ENCODE measurements at regions not wholly inside any gene's neighbourhood (a gene's known extent, or its start where the extent isn't known, plus 50 kb on each side); places are given as distances from the start of the nearest gene placed in this dataset.

DNA sequence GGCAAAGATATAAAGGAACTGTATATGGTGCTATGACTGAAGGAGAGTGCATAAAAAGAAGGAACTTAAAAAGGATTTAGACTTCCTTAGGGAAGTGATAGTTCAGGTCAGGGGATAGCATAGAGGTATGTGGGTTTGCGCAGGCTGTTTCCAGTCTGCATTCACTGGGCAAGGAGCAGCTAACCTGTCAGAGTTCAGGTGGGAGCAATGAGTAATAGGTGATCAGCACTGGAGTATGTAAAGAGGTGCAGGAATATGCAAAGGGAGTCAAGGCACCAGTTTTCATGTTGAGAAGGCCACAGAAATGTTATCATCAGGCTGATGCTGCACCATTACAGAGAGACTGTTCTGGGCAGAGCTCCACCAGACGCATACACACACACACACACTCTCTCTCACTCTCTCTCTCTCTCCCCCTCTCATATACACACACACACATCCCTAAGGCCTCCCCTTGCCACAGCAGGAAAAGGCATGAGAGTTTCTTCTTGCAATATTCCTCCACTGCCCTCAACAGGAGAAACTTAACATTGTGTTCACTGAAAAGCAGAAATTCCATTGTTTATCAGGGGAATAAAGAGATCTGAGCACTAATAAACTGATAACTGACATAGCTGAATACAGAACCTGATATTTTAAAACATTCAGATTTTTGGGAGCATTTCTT, 256.4 kb upstream of the GRID2 start:
- peaks cover 6% of the 10 kb centered on the region for H3K9me3 Mint-ChIP-seq
- no peak overlapping the region for H3K4me3 Mint-ChIP-seq
- H3K4me1 Mint-ChIP-seq, result no peaks in the 10 kb centered on the region
- no peak overlapping the region for H3K27ac Mint-ChIP-seq
- H3K36me3 Mint-ChIP-seq (ENCODE audit: low read depth), result no peaks in the 10 kb centered on the region
- TF ChIP-seq, protein P1, sequence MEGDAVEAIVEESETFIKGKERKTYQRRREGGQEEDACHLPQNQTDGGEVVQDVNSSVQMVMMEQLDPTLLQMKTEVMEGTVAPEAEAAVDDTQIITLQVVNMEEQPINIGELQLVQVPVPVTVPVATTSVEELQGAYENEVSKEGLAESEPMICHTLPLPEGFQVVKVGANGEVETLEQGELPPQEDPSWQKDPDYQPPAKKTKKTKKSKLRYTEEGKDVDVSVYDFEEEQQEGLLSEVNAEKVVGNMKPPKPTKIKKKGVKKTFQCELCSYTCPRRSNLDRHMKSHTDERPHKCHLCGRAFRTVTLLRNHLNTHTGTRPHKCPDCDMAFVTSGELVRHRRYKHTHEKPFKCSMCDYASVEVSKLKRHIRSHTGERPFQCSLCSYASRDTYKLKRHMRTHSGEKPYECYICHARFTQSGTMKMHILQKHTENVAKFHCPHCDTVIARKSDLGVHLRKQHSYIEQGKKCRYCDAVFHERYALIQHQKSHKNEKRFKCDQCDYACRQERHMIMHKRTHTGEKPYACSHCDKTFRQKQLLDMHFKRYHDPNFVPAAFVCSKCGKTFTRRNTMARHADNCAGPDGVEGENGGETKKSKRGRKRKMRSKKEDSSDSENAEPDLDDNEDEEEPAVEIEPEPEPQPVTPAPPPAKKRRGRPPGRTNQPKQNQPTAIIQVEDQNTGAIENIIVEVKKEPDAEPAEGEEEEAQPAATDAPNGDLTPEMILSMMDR (IDR thresholded peaks at IDR 0.05; ENCODE audit: unreplicated experiment in 3 of 3), result peak; percentile 26 to 33 (median 31)
- H3K27me3 Mint-ChIP-seq (ENCODE audit: low read depth), result no peaks in the 10 kb centered on the region

DNA sequence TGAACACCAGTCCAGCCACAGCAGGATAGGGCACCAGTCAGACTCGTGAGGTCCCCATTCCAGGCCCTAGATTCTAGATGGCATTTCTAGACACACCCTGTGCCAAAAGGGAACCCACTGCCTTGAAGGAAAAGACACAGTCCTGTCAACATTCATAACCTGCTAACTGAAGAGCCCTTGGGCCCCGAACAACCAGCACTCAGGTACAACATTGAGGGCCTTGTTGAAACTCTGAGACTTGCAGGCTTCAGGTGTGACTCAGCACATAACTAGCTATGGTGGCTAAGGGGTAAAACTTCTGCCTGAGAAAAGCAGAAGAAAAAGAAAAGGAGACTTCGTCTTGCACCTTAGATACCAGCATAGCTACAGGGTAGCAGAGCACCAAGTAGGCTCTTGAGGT, 252.9 kb upstream of the GRID2 start:
- TF ChIP-seq, protein P1 (IDR thresholded peaks at IDR 0.05; ENCODE audit: unreplicated experiment in 3 of 3), result no peak
- H3K27ac Mint-ChIP-seq, result no peak overlapping the region
- no peak overlapping the region for H3K4me3 Mint-ChIP-seq
- peaks cover 12% of the 10 kb centered on the region for H3K9me3 Mint-ChIP-seq
- H3K27me3 Mint-ChIP-seq (ENCODE audit: low read depth), result no peaks in the 10 kb centered on the region
- no peaks in the 10 kb centered on the region for H3K4me1 Mint-ChIP-seq
- H3K36me3 Mint-ChIP-seq (ENCODE audit: low read depth), result no peaks in the 10 kb centered on the region

DNA sequence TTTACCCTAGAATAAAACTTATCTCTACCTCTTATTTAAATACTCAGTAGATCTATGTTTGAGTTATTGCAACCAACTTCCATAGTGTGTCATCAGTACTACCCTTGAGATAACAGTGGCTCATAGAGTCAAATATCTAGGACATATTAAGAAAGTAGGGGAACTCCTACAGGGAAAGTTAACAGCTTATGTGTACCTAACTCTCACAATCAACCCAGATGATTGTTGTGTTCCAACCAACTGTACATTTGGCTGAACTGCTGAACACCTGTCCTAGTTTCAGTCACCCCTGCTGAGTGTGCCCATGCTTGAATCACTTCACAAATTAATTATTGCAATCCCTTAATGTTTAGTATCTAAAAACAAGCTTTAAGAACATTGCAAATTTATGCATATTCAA, 244.2 kb upstream of the GRID2 start:
- Mint-ChIP-seq H3K27me3 (ENCODE audit: low read depth) (no peaks in the 10 kb centered on the region), H3K27ac (no peak overlapping the region), H3K4me1 (no peaks in the 10 kb centered on the region), H3K9me3 (peaks cover 2% of the 10 kb centered on the region), H3K4me3 (no peak overlapping the region), H3K36me3 (ENCODE audit: low read depth) (no peaks in the 10 kb centered on the region)
- TF ChIP-seq, protein P1 (IDR thresholded peaks at IDR 0.05; ENCODE audit: unreplicated experiment in 3 of 3), result no peak

DNA sequence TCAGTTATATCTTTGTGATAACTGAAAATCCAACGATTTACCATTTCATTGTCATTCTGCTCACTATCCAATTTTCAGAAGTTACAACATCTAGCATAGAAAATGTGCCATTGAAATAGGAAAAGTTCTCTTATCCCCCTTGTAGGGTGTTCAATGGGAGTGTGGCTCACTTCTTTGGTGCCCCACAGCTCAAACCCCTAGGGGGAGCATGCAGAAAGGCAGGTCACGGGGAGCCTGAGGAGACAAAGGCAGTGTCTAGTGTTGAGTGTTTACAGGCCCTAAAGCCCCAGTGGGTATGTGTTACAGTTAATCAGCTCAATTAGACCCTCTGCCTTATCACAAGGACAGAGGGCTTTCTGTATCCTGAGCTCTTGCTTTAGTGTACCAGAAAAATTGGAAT, 243.4 kb upstream of the GRID2 start:
- TF ChIP-seq, protein P1 (IDR thresholded peaks at IDR 0.05; ENCODE audit: unreplicated experiment in 3 of 3), result no peak
- Mint-ChIP-seq H3K4me1 (no peaks in the 10 kb centered on the region), H3K9me3 (no peaks in the 10 kb centered on the region), H3K36me3 (ENCODE audit: low read depth) (no peaks in the 10 kb centered on the region), H3K4me3 (no peak overlapping the region), H3K27me3 (ENCODE audit: low read depth) (peaks cover 3% of the 10 kb centered on the region), H3K27ac (no peak overlapping the region)

DNA sequence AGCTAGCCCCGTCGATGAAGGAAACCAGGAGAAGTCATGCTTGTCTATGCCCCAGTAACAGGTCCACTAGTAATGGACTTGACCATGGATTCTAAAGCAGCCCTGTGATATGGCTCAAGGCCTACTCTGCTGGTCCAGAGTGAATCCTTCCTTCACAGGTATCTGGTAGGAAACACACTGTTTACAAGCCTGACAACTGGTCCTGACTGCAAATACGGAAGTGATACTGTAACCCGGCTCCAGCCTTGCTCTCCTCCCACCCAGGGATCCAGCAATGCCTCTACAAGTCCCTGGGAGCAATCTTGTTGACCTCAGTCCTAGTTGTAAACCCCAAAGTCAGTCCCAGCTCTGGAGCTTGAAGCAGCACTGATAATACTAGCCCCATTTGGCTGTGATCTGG, 239.2 kb upstream of the GRID2 start:
- TF ChIP-seq, protein P1 (IDR thresholded peaks at IDR 0.05; ENCODE audit: unreplicated experiment in 3 of 3), result no peak
- Mint-ChIP-seq H3K27ac (no peak overlapping the region), H3K4me3 (no peak overlapping the region)

DNA sequence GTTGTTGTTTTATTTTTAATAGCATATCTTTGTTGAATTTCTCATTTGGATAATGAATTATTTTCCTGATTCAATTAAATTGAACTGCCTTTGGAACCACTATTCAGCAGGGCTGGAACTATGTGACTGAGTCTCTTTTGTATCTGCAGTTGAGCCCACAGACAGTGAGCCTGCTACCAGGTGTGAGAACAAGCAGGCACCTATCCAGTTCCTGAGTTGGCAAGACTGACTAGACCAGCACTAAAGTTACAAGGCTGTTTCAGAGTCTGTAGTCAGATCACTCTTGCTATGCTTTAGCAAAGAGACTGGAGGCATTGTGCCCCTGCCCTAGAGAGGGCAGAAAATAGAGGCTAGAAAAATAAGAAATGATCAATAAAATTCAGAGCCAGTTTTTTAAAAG, 237.3 kb upstream of the GRID2 start:
- Mint-ChIP-seq H3K9me3 (peaks cover 16% of the 10 kb centered on the region), H3K27ac (no peak overlapping the region), H3K27me3 (ENCODE audit: low read depth) (peaks cover 3% of the 10 kb centered on the region), H3K36me3 (ENCODE audit: low read depth) (peaks cover 5% of the 10 kb centered on the region), H3K4me1 (no peaks in the 10 kb centered on the region), H3K4me3 (no peak overlapping the region)
- TF ChIP-seq, protein P1 (IDR thresholded peaks at IDR 0.05; ENCODE audit: unreplicated experiment in 3 of 3), result no peak

More for the DNA sequence above, 239.2 kb upstream of the GRID2 start:
- peaks cover 4% of the 10 kb centered on the region for H3K9me3 Mint-ChIP-seq
- H3K36me3 Mint-ChIP-seq (ENCODE audit: low read depth), result peaks cover 3% of the 10 kb centered on the region
- H3K27me3 Mint-ChIP-seq (ENCODE audit: low read depth), result peaks cover 3% of the 10 kb centered on the region
- no peaks in the 10 kb centered on the region for H3K4me1 Mint-ChIP-seq

All from nephron (organoid).